Ishikawa (cell line): ENCODE measurements at regions not wholly inside any gene's neighbourhood (a gene's known extent, or its start where the extent isn't known, plus 50 kb on each side); places are given as distances from the start of the nearest gene placed in this dataset.

Experiments used
- EGR1 ChIP-seq: IDR thresholded peaks from 2 replicates; pipeline ENCODE4 v1.6.1; 2012
- EP300 ChIP-seq: IDR thresholded peaks from 2 replicates; pipeline ENCODE4 v1.6.1; 2012; ENCODE audit warnings: borderline replicate concordance
- FOXM1 ChIP-seq: IDR thresholded peaks from 2 replicates; pipeline ENCODE4 v1.6.1; 2012; ENCODE audit warnings: low read depth, borderline replicate concordance
- NFIC ChIP-seq: IDR thresholded peaks from 2 replicates; pipeline ENCODE4 v1.6.1; 2012
- RAD21 ChIP-seq: IDR thresholded peaks from 2 replicates; pipeline ENCODE4 v1.6.1; 2012; ENCODE audit warnings: low read depth
- TAF1 ChIP-seq: IDR thresholded peaks from 2 replicates; pipeline ENCODE4 v1.6.1; 2012; ENCODE audit warnings: low read depth, mild to moderate bottlenecking
- TEAD4 ChIP-seq: IDR thresholded peaks from 2 replicates; pipeline ENCODE4 v1.6.1; 2012
- YY1 ChIP-seq: IDR thresholded peaks from 2 replicates; pipeline ENCODE4 v1.6.1; 2012; ENCODE audit warnings: low read depth
- ZBTB7A ChIP-seq: IDR thresholded peaks from 2 replicates; pipeline ENCODE4 v1.6.1; 2012; ENCODE audit warnings: low read depth
- TF ChIP-seq, protein P1 (sequence below): IDR thresholded peaks from 2 replicates; pipeline ENCODE4 v1.6.1; 2012; ENCODE audit warnings: low read depth, mild to moderate bottlenecking
- TF ChIP-seq, protein P2 (sequence below): IDR thresholded peaks from 2 replicates; pipeline ENCODE4 v1.6.1; 2012

DNA sequence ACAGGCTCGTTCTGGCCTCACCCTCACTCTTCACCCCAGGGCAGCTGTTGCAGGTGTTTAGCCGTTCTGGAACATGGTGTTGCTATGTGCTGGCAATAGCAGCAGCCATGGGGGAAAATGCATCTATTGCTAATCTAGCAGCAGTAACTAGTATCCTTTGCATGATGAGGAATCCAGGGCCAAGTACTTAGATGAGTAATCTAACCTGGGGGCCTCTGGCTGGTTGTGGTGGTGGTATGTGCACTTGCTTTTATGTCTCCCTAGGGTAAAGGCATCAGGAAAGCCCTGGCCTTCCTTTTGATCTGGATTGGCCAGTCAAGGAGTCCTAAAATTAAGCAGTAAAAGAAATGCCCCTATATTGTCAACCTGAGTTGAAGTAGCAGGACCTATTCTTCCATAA, 594.5 kb upstream of the MAP3K7 start:
- TF ChIP-seq, protein P1, sequence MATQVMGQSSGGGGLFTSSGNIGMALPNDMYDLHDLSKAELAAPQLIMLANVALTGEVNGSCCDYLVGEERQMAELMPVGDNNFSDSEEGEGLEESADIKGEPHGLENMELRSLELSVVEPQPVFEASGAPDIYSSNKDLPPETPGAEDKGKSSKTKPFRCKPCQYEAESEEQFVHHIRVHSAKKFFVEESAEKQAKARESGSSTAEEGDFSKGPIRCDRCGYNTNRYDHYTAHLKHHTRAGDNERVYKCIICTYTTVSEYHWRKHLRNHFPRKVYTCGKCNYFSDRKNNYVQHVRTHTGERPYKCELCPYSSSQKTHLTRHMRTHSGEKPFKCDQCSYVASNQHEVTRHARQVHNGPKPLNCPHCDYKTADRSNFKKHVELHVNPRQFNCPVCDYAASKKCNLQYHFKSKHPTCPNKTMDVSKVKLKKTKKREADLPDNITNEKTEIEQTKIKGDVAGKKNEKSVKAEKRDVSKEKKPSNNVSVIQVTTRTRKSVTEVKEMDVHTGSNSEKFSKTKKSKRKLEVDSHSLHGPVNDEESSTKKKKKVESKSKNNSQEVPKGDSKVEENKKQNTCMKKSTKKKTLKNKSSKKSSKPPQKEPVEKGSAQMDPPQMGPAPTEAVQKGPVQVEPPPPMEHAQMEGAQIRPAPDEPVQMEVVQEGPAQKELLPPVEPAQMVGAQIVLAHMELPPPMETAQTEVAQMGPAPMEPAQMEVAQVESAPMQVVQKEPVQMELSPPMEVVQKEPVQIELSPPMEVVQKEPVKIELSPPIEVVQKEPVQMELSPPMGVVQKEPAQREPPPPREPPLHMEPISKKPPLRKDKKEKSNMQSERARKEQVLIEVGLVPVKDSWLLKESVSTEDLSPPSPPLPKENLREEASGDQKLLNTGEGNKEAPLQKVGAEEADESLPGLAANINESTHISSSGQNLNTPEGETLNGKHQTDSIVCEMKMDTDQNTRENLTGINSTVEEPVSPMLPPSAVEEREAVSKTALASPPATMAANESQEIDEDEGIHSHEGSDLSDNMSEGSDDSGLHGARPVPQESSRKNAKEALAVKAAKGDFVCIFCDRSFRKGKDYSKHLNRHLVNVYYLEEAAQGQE, result no peak
- TF ChIP-seq ZBTB7A (no peak), EP300 (no peak), YY1 (no peak), TEAD4 (no peak), NFIC (no peak), FOXM1 (no peak), RAD21 (no peak), EGR1 (no peak), TAF1 (no peak)
- TF ChIP-seq, protein P2, sequence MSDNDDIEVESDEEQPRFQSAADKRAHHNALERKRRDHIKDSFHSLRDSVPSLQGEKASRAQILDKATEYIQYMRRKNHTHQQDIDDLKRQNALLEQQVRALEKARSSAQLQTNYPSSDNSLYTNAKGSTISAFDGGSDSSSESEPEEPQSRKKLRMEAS, result no peak
